PC-3 (cell line): ENCODE measurements at regions not wholly inside any gene's neighbourhood (a gene's known extent, or its start where the extent isn't known, plus 50 kb on each side); places are given as distances from the start of the nearest gene placed in this dataset.

Source experiments
- ATAC-seq: fragments of 200-7000 bp; cut with Tn5 transposase; 2 replicates; pipeline ENCODE4 v1.9.1; 2020; ENCODE audit warnings: mild to moderate bottlenecking, moderate library complexity
- BruUV-seq: library from RNA; stranded (reverse); fragments of 400-500 nt; replicated peaks from 2 replicates; lab custom pipeline; 2021; lab: Mats Ljungman, UMichigan
- CTCF ChIA-PET: fragments of 300-600 bp; sonication (Branson Sonifier 250); formaldehyde crosslinking; loops from one replicate; lab custom pipeline; 2022; ENCODE audit warnings: antibody characterized with exemption; lab: Charles Lee
- POLR2A ChIA-PET: fragments of 300-600 bp; sonication (Branson Sonifier 250); formaldehyde crosslinking; loops from one replicate; lab custom pipeline; 2022; ENCODE audit warnings: antibody characterized with exemption; ENCODE audit not compliant: unreplicated experiment; lab: Charles Lee
- DNase-seq: peaks from one replicate; pipeline ENCODE4 v3.0.0-alpha.2; 2015
- H2AFZ ChIP-seq: fragments of 300-600 bp; sonication (generic); 2 replicates; pipeline ENCODE4 v1.6.0; 2016; ENCODE audit warnings: antibody characterized with exemption, low read length
- H3F3A ChIP-seq: fragments of 300-600 bp; sonication (generic); one replicate; pipeline ENCODE4 v1.6.0; 2017; ENCODE audit warnings: antibody characterized with exemption, low read length, control low read depth, mild to moderate bottlenecking; ENCODE audit not compliant: unreplicated experiment
- H3K27ac ChIP-seq: fragments of 300-600 bp; sonication (generic); 2 replicates; pipeline ENCODE4 v1.5.1; 2016; ENCODE audit warnings: mild to moderate bottlenecking, low read length
- H3K27me3 ChIP-seq: fragments of 300-600 bp; sonication (generic); 2 replicates; pipeline ENCODE4 v1.6.1; 2016; ENCODE audit warnings: low read length, mixed read lengths
- H3K36me3 ChIP-seq: fragments of 300-600 bp; sonication (generic); 2 replicates; pipeline ENCODE4 v1.6.1; 2016; ENCODE audit warnings: low read depth, mixed run types, low read length, mixed read lengths
- H3K4me1 ChIP-seq: fragments of 300-600 bp; sonication (generic); 2 replicates; pipeline ENCODE4 v1.5.1; 2016; ENCODE audit warnings: low read length; ENCODE audit not compliant: insufficient read depth
- H3K4me2 ChIP-seq: fragments of 300-600 bp; sonication (generic); 2 replicates; pipeline ENCODE4 v1.6.0; 2016; ENCODE audit warnings: low read length
- H3K4me3 ChIP-seq: fragments of 300-600 bp; sonication (generic); 2 replicates; pipeline ENCODE4 v1.5.1; 2016; ENCODE audit warnings: mild to moderate bottlenecking, low read length, mixed read lengths
- H3K79me2 ChIP-seq: fragments of 300-600 bp; sonication (generic); 2 replicates; pipeline ENCODE4 v1.6.1; 2017; ENCODE audit warnings: low read length, mixed read lengths
- H3K9ac ChIP-seq: fragments of 300-600 bp; sonication (generic); 2 replicates; pipeline ENCODE4 v1.6.0; 2016; ENCODE audit warnings: mild to moderate bottlenecking, low read length
- H3K9me2 ChIP-seq: fragments of 300-600 bp; sonication (generic); replicated peaks from 2 replicates; pipeline ENCODE4 v1.6.1; 2016; ENCODE audit warnings: mixed run types, low read length, mixed read lengths
- H3K9me3 ChIP-seq: fragments of 300-600 bp; sonication (generic); 2 replicates; pipeline ENCODE4 v1.6.1; 2016; ENCODE audit warnings: low read length, mixed read lengths
- H4K20me1 ChIP-seq: fragments of 300-600 bp; sonication (generic); 2 replicates; pipeline ENCODE4 v1.6.1; 2016; ENCODE audit warnings: low read length, mixed read lengths
- CTCF ChIP-seq: fragments of 300-600 bp; sonication (generic); conservative IDR thresholded peaks from 2 replicates; pipeline ENCODE4 v1.5.1; 2017; ENCODE audit warnings: antibody characterized with exemption, low read depth, mild to moderate bottlenecking, low read length
- EZH2 ChIP-seq: fragments of 300-600 bp; sonication (generic); IDR thresholded peaks from one replicate; pipeline ENCODE4 v1.6.1; 2017; ENCODE audit warnings: antibody characterized with exemption, mild to moderate bottlenecking, low read length; ENCODE audit not compliant: unreplicated experiment
- EZH2phosphoT487 ChIP-seq: fragments of 300-600 bp; sonication (generic); IDR thresholded peaks from 2 replicates; pipeline ENCODE4 v1.6.1; 2018; ENCODE audit warnings: mild to moderate bottlenecking, antibody characterized with exemption, low read length, borderline replicate concordance
- intact Hi-C: fragments of 100-400 bp; cut with micrococcal nuclease; formaldehyde crosslinking; loops from 2 replicates; pipeline ENCODE4 v1.9.0; 2023

GRCh38 chr13:77817521-77817920, 101.1 kb downstream of the EDNRB start:
- DNase-seq (no peak), ATAC-seq (no peak)
- no peaks in the 10 kb centered on the region for H4K20me1 ChIP-seq
- no peak for TF ChIP-seq EZH2phosphoT487
- no peak for TF ChIP-seq CTCF
- no peak for TF ChIP-seq EZH2
- H3K27ac ChIP-seq: no peak overlapping the region
- no peak overlapping the region for H3K4me2 ChIP-seq
- intact Hi-C loops: loop anchor here (5.0 kb wide), 1 partner anchor 55 kb away; no protein-coding TSS in a partner anchor
- H3F3A ChIP-seq: no peaks in the 10 kb centered on the region
- BruUV-seq: no TSS peak
- H3K27me3 ChIP-seq: no peaks in the 10 kb centered on the region
- H3K9me3 ChIP-seq: no peaks in the 10 kb centered on the region
- H3K36me3 ChIP-seq: no peaks in the 10 kb centered on the region
- POLR2A ChIA-PET: no interaction called here
- H3K4me1 ChIP-seq: peaks cover 5% of the 10 kb centered on the region; the same call in 1 of the 2 replicates
- H3K4me3 ChIP-seq: no peak overlapping the region
- H3K9me2 ChIP-seq: no peaks in the 10 kb centered on the region
- no peak overlapping the region for H2AFZ ChIP-seq
- CTCF ChIA-PET: no interaction called here
- H3K79me2 ChIP-seq: no peaks in the 10 kb centered on the region
- no peak overlapping the region for H3K9ac ChIP-seq

DNA sequence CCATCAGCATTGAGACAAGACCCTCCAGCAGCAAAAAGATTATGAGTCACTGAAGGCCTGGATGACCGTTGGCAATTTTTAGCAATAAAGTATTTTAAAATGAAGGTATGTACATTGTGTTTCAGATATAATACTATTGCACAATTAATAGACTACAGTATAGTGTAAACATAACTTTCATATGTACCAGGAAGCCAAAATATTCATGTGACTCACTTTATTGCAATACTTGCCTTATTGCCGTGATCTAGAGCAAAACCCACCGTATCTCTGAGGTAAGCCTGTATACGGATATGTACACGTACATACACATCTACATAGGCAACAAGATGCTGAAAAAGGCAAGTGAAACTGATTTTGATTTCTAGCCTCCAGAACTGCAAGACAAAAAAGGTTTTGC, 103.3 kb downstream of the EDNRB start:
- H4K20me1 ChIP-seq: no peaks in the 10 kb centered on the region
- ChIA-PET POLR2A (no interaction called here), CTCF (no interaction called here)
- BruUV-seq: no TSS peak
- no peaks in the 10 kb centered on the region for H3K9me2 ChIP-seq
- TF ChIP-seq CTCF (no peak), EZH2phosphoT487 (no peak), EZH2 (no peak)
- peak; percentile 42 for DNase-seq
- no peak overlapping the region for H3K9ac ChIP-seq
- H3K79me2 ChIP-seq: no peaks in the 10 kb centered on the region
- no peaks in the 10 kb centered on the region for H3K27me3 ChIP-seq
- H3K4me1 ChIP-seq: peaks cover 5% of the 10 kb centered on the region; the same call in 1 of the 2 replicates
- no peaks in the 10 kb centered on the region for H3K36me3 ChIP-seq
- intact Hi-C loops: loop anchor here (5.0 kb wide), 1 partner anchor 57 kb away; no protein-coding TSS in a partner anchor
- H2AFZ ChIP-seq: no peak overlapping the region
- H3K9me3 ChIP-seq: no peaks in the 10 kb centered on the region
- H3K4me3 ChIP-seq: no peak overlapping the region
- no peak overlapping the region for H3K27ac ChIP-seq
- peak overlapping the region; percentile 22; the same call in 1 of the 2 replicates for H3K4me2 ChIP-seq
- no peaks in the 10 kb centered on the region for H3F3A ChIP-seq
- ATAC-seq: peak; percentile 68
